Prostate gland (tissue), 2 donors: ENCODE measurements at regions not wholly inside any gene's neighbourhood (a gene's known extent, or its start where the extent isn't known, plus 50 kb on each side); places are given as distances from the start of the nearest gene placed in this dataset.

ENCODE experiments used
- DNase-seq: peaks from one replicate; pipeline ENCODE4 v3.0.0-alpha.2; 2019; ENCODE audit warnings: low spot score
- H3K27ac ChIP-seq, 2 donors: fragments of 200-600 bp; sonication (generic); 2 replicates each; pipeline ENCODE4 v1.5.1; 2017 to 2019
- H3K27me3 ChIP-seq: fragments of 200-600 bp; sonication (generic); replicated peaks from 2 replicates; pipeline ENCODE4 v1.5.1; 2019; ENCODE audit not compliant: insufficient read depth
- H3K36me3 ChIP-seq, 2 donors: fragments of 200-600 bp; sonication (generic); 1 replicate in 1 of 2; 2 replicates in 1 of 2; pipeline versions ENCODE4 v1.5.1 to v1.8.1; 2017 to 2019
- H3K4me1 ChIP-seq: fragments of 200-600 bp; sonication (generic); replicated peaks from 2 replicates; pipeline ENCODE4 v1.5.1; 2019
- H3K4me3 ChIP-seq, 2 donors: fragments of 200-600 bp; sonication (generic); 2 replicates each; pipeline ENCODE4 v1.5.1; 2017 to 2019
- H3K9me3 ChIP-seq: fragments of 200-600 bp; sonication (generic); 2 replicates; pipeline ENCODE4 v1.5.1; 2017
- POLR2A ChIP-seq: fragments of 450-650 bp; IDR thresholded peaks from one replicate; pipeline ENCODE4 v1.6.1; 2016; ENCODE audit warnings: antibody characterized with exemption, mild to moderate bottlenecking
- POLR2AphosphoS5 ChIP-seq: sonication (generic); formaldehyde crosslinking; IDR thresholded peaks from one replicate; pipeline ENCODE4 v1.6.1; 2017; ENCODE audit warnings: antibody characterized with exemption
- WGBS: methylation state at CpG from one replicate; pipeline ENCODE4 v1.1.5; 2018; 5-methylcytosine and 5-hydroxymethylcytosine counted together
- intact Hi-C: fragments of 100-400 bp; cut with DNase I; formaldehyde crosslinking; loops from one replicate; pipeline ENCODE4 v1.14.2; 2022
- TF ChIP-seq, protein P1 (sequence below), 4 experiments: fragments of 200-600 bp in 2 of 4; fragments of 450-650 bp in 2 of 4; sonication (generic) in 2 of 4; IDR thresholded peaks; 1 replicate in 3 of 4; 2 replicates in 1 of 4; pipeline ENCODE4 v1.5.1; 2016 to 2019; ENCODE audit warnings: antibody characterized with exemption in 4 of 4, mild to moderate bottlenecking in 2 of 4, moderate library complexity in 2 of 4

DNA sequence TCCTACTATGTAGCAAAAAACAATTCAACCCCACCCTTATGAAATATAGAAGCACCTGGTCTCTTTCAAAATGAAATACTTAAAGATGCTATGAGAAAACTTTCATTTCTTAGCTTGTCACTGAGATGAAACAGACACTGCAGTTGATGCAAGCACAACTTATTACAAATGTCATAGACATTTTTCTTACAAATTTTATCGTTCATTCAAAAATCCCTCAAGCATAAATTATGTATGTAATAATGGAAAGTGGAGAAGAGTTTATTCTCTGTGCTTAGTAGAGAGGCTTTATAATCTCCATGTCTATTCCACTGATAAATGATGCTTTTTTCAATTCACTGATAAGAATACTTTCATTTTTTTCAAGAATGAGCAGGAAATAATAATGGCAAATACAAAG, 1943.9 kb upstream of the IGFBP7 start:
- Histone ChIP-seq H3K9me3 (no peaks in the 10 kb centered on the region), H3K27ac (no peak overlapping the region), H3K36me3 (no peaks in the 10 kb centered on the region), H3K27me3 (no peaks in the 10 kb centered on the region), H3K4me1 (no peaks in the 10 kb centered on the region), H3K4me3 (no peak overlapping the region)
- TF ChIP-seq, protein P1, sequence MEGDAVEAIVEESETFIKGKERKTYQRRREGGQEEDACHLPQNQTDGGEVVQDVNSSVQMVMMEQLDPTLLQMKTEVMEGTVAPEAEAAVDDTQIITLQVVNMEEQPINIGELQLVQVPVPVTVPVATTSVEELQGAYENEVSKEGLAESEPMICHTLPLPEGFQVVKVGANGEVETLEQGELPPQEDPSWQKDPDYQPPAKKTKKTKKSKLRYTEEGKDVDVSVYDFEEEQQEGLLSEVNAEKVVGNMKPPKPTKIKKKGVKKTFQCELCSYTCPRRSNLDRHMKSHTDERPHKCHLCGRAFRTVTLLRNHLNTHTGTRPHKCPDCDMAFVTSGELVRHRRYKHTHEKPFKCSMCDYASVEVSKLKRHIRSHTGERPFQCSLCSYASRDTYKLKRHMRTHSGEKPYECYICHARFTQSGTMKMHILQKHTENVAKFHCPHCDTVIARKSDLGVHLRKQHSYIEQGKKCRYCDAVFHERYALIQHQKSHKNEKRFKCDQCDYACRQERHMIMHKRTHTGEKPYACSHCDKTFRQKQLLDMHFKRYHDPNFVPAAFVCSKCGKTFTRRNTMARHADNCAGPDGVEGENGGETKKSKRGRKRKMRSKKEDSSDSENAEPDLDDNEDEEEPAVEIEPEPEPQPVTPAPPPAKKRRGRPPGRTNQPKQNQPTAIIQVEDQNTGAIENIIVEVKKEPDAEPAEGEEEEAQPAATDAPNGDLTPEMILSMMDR (IDR thresholded peaks at IDR 0.05): no peak
- no peak for TF ChIP-seq POLR2AphosphoS5
- no peak for TF ChIP-seq POLR2A
- intact Hi-C loops: no loop called here
- no peak for DNase-seq
- 77% methylated on average over 1 of the region's 1 CpG for WGBS

DNA sequence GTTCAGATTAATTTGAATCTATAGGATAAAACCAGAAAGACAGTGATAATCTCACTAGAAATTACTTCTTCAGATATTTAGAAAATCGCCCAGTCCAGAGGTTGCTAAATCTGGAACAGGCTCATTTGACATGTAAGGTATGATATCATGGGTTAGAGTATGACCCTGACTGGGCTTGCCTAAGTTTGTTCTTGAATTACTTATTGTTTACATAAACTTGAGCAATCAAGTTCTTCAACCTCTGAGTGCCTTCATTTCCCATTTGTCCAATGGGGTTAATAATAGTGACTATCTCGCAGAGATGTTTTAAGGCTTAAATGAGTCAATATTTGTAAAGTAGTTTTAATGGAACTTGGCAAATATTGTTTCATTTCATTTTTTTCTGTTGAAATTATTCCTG, 1947.6 kb upstream of the IGFBP7 start:
- intact Hi-C loops: no loop called here
- no peak overlapping the region for H3K27ac ChIP-seq
- H3K9me3 ChIP-seq: no peaks in the 10 kb centered on the region
- no peaks in the 10 kb centered on the region for H3K36me3 ChIP-seq
- no peaks in the 10 kb centered on the region for H3K4me1 ChIP-seq
- WGBS: 63% methylated on average over 2 of the region's 2 CpGs
- no peak overlapping the region for H3K4me3 ChIP-seq
- TF ChIP-seq, protein P1 (IDR thresholded peaks at IDR 0.05): no peak
- TF ChIP-seq POLR2A (no peak), POLR2AphosphoS5 (no peak)
- no peaks in the 10 kb centered on the region for H3K27me3 ChIP-seq
- no peak for DNase-seq

DNA sequence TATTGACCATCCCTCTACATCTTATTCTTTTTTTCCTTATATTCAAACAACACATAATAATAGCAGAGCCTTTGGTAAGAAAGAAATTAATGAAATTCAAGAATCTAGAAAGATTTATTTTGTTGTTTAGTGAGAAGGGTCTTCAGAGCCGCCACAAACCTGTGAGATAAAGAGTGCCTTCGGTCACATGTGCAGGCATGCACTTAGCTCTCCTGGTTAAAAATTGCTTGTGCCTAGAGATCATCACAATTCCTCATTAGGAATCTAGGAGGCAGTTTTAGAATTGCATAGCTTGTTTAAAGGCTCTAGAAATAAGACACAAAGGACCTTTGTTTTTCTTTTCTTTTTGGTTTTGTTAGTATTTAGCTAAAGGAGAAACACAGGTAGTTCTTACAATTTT, 1948.4 kb upstream of the IGFBP7 start:
- DNase-seq: no peak
- Histone ChIP-seq H3K36me3 (no peaks in the 10 kb centered on the region), H3K4me3 (no peak overlapping the region), H3K27ac (no peak overlapping the region), H3K9me3 (no peaks in the 10 kb centered on the region), H3K4me1 (no peaks in the 10 kb centered on the region), H3K27me3 (no peaks in the 10 kb centered on the region)
- intact Hi-C loops: no loop called here
- WGBS: 24% methylated on average over 2 of the region's 2 CpGs
- TF ChIP-seq POLR2AphosphoS5: no peak
- no peak for TF ChIP-seq POLR2A
- TF ChIP-seq, protein P1 (IDR thresholded peaks at IDR 0.05): no peak

DNA sequence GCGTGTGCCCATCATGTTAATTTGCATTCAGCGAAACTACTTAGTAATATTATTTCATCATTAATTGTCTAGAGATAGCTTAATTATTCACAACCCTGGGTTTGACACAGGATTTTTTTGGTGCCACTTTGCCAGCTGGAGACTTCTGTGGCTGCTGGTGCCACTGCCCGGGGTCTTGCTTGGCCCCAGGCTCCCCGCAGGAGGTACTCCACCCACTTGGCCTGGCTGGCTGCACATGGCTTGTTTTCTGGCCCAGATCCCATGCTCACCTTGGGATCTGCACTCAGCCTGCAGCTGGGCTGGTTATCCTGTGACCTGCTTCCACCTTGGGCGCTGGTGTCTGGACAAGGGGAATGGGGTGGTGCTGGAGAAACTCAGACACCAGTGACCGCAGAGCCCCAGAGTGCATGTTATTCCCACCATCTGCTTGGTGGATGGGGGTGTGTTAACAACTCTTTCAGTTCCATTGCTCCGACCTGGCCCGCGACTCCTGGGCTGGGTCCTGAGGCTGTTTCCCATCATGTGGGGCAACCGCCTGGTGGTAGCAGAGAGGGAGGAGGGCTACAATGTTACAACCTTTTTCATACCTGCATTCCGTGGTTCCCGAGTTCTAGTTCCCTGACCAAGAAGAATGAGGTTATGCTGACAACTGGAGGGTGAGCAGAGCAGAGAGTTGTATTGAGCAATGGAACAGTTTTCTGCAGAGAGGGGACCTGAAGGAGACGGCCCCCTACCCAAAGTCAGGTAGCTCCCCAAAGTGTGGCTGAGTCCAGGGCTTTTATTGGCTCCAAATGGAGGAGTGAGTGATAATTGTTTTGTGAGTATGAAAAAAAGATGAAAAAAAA, 1950.0 kb upstream of the IGFBP7 start:
- TF ChIP-seq, protein P1 (IDR thresholded peaks at IDR 0.05): no peak
- TF ChIP-seq POLR2A (no peak), POLR2AphosphoS5 (no peak)
- no peak for DNase-seq
- 90% methylated on average over 13 of the region's 13 CpGs for WGBS

DNA sequence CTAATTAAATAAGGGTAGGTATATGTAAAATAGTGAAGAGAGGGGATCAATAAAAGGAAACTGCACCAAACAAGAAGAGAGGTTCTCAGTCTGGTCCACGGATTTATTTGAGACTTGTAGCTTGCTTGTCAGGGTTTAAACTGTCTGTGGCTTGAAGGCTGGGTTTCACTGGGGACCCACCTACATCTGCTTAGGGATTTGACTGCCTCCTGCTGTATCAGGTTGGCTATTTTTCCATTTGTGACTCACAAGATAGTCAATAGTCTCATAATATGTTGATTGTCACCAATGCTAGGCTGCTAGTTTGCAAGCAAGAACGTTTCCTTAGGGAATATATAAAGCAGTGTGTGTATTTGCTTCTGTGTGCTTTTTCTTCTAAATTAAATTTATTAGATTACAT, 1950.7 kb upstream of the IGFBP7 start:
- no peak for DNase-seq
- H3K36me3 ChIP-seq: no peaks in the 10 kb centered on the region
- no peaks in the 10 kb centered on the region for H3K9me3 ChIP-seq
- H3K4me1 ChIP-seq: no peaks in the 10 kb centered on the region
- H3K4me3 ChIP-seq: no peak overlapping the region
- 65% methylated on average over 2 of the region's 2 CpGs for WGBS
- no peak for TF ChIP-seq POLR2A
- TF ChIP-seq, protein P1 (IDR thresholded peaks at IDR 0.05): no peak
- TF ChIP-seq POLR2AphosphoS5: no peak
- no peaks in the 10 kb centered on the region for H3K27me3 ChIP-seq
- intact Hi-C loops: no loop called here
- H3K27ac ChIP-seq: no peak overlapping the region

More for the DNA sequence above, 1950.0 kb upstream of the IGFBP7 start:
- H3K4me3 ChIP-seq: no peak overlapping the region
- no peaks in the 10 kb centered on the region for H3K36me3 ChIP-seq
- intact Hi-C loops: no loop called here
- H3K9me3 ChIP-seq: no peaks in the 10 kb centered on the region
- no peaks in the 10 kb centered on the region for H3K27me3 ChIP-seq
- H3K4me1 ChIP-seq: no peaks in the 10 kb centered on the region
- H3K27ac ChIP-seq: no peak overlapping the region
